ENCODE measurements at regions not wholly inside any gene's neighbourhood (a gene's known extent, or its start where the extent isn't known, plus 50 kb on each side); places are given as distances from the start of the nearest gene placed in this dataset.

DNA sequence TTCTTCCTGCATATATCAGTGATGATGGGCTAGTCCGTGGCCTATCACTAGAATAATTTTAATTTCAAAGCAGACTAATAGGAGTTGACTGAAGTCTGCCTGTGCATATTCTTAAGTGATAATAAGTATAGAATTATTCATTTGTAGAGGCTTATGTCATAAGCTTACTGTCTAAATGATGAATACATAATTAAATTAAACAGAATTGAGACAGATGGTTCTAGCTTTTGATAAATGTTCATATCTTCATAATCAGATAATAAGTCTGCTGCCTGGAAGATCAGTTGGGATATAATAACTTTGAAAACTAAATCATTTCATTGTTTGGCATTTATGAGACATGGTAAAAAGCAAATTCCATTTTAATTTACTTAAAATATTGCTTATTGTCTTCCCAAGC lies 1175.6 kb downstream of the TECRL start:
- H3K4me3 Mint-ChIP-seq = no peak overlapping the region
- no peak overlapping the region for H3K27ac Mint-ChIP-seq
- no peaks in the 10 kb centered on the region for H3K36me3 Mint-ChIP-seq
- TF ChIP-seq, protein P1, sequence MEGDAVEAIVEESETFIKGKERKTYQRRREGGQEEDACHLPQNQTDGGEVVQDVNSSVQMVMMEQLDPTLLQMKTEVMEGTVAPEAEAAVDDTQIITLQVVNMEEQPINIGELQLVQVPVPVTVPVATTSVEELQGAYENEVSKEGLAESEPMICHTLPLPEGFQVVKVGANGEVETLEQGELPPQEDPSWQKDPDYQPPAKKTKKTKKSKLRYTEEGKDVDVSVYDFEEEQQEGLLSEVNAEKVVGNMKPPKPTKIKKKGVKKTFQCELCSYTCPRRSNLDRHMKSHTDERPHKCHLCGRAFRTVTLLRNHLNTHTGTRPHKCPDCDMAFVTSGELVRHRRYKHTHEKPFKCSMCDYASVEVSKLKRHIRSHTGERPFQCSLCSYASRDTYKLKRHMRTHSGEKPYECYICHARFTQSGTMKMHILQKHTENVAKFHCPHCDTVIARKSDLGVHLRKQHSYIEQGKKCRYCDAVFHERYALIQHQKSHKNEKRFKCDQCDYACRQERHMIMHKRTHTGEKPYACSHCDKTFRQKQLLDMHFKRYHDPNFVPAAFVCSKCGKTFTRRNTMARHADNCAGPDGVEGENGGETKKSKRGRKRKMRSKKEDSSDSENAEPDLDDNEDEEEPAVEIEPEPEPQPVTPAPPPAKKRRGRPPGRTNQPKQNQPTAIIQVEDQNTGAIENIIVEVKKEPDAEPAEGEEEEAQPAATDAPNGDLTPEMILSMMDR (IDR thresholded peaks at IDR 0.05; ENCODE audit: unreplicated experiment) = no peak
- no peaks in the 10 kb centered on the region for H3K27me3 Mint-ChIP-seq (ENCODE audit: low read depth)
- peaks cover 9% of the 10 kb centered on the region for H3K9me3 Mint-ChIP-seq
- no peaks in the 10 kb centered on the region for H3K4me1 Mint-ChIP-seq
- DNase-seq (ENCODE audit: low spot score in 2 of 2, unreplicated experiment in 2 of 2) = no peak

DNA sequence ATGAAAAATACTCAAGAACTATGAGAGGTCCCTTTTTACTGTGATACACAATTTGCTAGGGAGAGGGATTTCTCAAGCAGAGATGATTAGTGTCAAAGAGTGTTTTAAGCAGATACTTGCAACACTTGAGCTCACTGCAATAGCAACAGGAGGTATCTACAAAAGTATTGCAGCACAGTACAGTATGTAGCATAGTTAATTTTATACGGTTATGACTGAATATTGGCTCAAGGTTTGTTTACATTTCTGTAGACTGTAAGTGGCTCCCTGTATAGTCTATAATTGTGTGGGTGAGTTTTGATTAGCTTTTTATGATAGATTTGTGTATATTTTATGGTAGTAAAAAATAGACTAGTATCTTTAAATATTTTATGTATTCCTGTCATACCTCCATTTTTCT lies 1177.2 kb downstream of the TECRL start:
- Mint-ChIP-seq H3K27ac (no peak overlapping the region), H3K4me1 (no peaks in the 10 kb centered on the region), H3K36me3 (no peaks in the 10 kb centered on the region), H3K9me3 (peaks cover 9% of the 10 kb centered on the region), H3K27me3 (ENCODE audit: low read depth) (no peaks in the 10 kb centered on the region), H3K4me3 (no peak overlapping the region)
- DNase-seq (ENCODE audit: low spot score in 2 of 2, unreplicated experiment in 2 of 2) = no peak
- TF ChIP-seq, protein P1 (IDR thresholded peaks at IDR 0.05; ENCODE audit: unreplicated experiment) = no peak

DNA sequence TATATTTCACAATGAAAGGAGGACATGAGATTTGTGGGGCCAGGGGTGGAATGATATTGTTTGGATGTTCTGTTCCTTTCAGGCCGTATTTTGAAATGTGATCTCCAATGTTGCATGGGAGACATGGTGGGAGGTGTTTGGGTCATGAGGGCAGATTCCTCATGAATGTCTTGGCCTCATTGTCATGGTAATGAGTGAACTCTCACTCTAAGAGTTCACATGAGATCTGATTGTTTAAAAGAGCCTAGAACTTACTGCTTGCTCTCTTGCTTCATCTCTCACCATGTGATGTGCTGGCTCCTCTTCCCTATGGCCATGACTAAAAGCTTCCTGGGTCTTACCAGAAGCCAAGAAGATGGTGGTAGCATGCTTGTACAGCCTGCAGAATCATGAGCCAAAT lies 1183.0 kb downstream of the TECRL start:
- no peaks in the 10 kb centered on the region for H3K4me1 Mint-ChIP-seq
- no peaks in the 10 kb centered on the region for H3K27me3 Mint-ChIP-seq (ENCODE audit: low read depth)
- peaks cover 12% of the 10 kb centered on the region for H3K9me3 Mint-ChIP-seq
- no peak for DNase-seq (ENCODE audit: low spot score in 2 of 2, unreplicated experiment in 2 of 2)
- no peak overlapping the region for H3K27ac Mint-ChIP-seq
- TF ChIP-seq, protein P1 (IDR thresholded peaks at IDR 0.05; ENCODE audit: unreplicated experiment) = no peak
- H3K4me3 Mint-ChIP-seq = no peak overlapping the region
- H3K36me3 Mint-ChIP-seq = no peaks in the 10 kb centered on the region

DNA sequence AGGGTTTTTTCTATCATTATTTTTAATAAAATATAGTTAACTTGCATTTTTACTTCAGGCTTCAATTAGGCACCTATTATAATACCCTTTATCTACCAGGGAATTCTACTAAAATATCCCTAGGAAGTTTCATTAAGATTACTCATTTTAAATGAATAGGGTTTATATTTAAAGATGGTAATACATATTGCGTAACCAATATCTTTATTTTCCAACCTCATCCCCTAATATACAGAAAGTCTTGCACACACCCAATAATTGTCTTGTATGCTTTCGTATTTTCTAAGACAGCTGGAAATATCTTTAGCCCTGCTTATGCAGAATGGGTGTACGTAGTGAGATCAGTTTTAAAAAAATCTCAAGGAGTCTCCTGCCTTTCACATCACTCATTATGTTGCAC lies 1186.8 kb downstream of the TECRL start:
- no peaks in the 10 kb centered on the region for H3K27me3 Mint-ChIP-seq (ENCODE audit: low read depth)
- no peak overlapping the region for H3K27ac Mint-ChIP-seq

DNA sequence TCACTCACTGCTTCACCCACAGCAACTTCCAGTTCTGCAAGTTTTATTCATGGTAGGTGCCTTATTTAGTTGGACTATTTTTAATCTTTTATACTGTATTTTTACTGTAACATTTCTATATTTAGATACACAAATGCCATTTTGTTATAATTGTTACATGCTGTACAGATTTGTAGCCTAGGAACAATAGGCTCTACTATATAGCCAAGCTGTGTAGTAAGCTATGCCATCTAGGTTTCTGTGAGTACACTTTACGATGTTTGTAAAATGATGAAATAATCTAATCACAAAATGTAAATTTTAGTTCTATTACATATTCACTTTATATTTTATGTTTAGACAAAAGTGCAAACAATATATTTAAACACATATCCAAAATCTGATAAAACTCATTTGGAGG lies 1187.8 kb downstream of the TECRL start:
- Mint-ChIP-seq H3K9me3 (peaks cover 28% of the 10 kb centered on the region), H3K27ac (no peak overlapping the region), H3K27me3 (ENCODE audit: low read depth) (no peaks in the 10 kb centered on the region), H3K4me1 (no peaks in the 10 kb centered on the region), H3K4me3 (no peak overlapping the region), H3K36me3 (no peaks in the 10 kb centered on the region)
- TF ChIP-seq, protein P1 (IDR thresholded peaks at IDR 0.05; ENCODE audit: unreplicated experiment) = no peak
- DNase-seq (ENCODE audit: low spot score in 2 of 2, unreplicated experiment in 2 of 2) = no peak

More for the DNA sequence above, 1186.8 kb downstream of the TECRL start:
- no peak for DNase-seq (ENCODE audit: low spot score in 2 of 2, unreplicated experiment in 2 of 2)
- Mint-ChIP-seq H3K36me3 (no peaks in the 10 kb centered on the region), H3K9me3 (peaks cover 19% of the 10 kb centered on the region), H3K4me1 (no peaks in the 10 kb centered on the region), H3K4me3 (no peak overlapping the region)
- TF ChIP-seq, protein P1 (IDR thresholded peaks at IDR 0.05; ENCODE audit: unreplicated experiment) = no peak

DNA sequence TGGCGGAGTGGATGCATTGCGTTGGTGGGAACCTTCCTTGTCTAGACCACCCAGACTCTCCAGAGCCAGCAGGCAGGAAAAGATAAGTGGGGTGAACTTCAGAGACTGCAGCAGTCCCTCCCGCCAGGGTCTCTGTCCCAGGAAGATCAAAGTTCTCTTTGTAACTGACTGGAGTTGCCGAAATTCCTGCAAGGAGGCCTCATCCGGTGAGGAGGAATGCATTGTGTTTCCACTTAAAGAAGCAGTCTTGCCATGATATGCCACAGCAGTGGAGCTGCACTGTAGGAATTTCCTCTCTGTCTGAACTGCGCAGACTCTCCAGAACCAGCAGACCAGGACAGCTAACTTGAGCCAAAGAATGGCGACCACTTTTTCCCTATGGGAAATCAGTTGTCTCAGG lies 1190.4 kb downstream of the TECRL start:
- Mint-ChIP-seq H3K27ac (no peak overlapping the region), H3K9me3 (peaks cover 40% of the 10 kb centered on the region), H3K36me3 (peaks cover 5% of the 10 kb centered on the region), H3K4me1 (no peaks in the 10 kb centered on the region), H3K27me3 (ENCODE audit: low read depth) (no peaks in the 10 kb centered on the region), H3K4me3 (no peak overlapping the region)
- TF ChIP-seq, protein P1 (IDR thresholded peaks at IDR 0.05; ENCODE audit: unreplicated experiment) = no peak
- no peak for DNase-seq (ENCODE audit: low spot score in 2 of 2, unreplicated experiment in 2 of 2)

Data from mesothelial cell of epicardium (in vitro differentiated cells).